ENCODE measurements at regions not wholly inside any gene's neighbourhood (a gene's known extent, or its start where the extent isn't known, plus 50 kb on each side); places are given as distances from the start of the nearest gene placed in this dataset.

DNA sequence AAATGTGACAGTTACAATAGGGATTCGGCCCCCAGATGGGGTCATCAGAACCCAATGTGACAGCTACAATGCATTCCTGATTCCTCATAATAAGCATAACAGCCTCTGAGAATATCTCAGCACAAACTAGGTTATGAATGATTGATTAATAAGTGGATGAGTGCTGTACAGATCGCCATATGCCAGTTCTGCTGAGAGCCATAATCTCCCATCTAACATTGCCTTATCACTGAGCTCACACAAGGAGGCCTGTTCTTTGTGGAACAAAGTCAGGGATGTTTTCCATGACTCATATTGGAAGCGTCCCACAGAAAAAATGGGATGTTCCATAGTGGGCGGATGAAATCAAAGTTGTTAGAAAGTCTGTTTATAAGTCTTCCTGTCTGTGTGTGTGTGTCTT is 89.6 kb downstream of the KIF4B start:
- no peak overlapping the region for H3K27ac Mint-ChIP-seq
- no peaks in the 10 kb centered on the region for H3K36me3 Mint-ChIP-seq
- CTCF ChIA-PET = no interaction called here
- ATAC-seq (no peak), DNase-seq (ENCODE audit: low spot score) (no peak)
- no peaks in the 10 kb centered on the region for H3K4me1 Mint-ChIP-seq
- TF ChIP-seq, protein P1, sequence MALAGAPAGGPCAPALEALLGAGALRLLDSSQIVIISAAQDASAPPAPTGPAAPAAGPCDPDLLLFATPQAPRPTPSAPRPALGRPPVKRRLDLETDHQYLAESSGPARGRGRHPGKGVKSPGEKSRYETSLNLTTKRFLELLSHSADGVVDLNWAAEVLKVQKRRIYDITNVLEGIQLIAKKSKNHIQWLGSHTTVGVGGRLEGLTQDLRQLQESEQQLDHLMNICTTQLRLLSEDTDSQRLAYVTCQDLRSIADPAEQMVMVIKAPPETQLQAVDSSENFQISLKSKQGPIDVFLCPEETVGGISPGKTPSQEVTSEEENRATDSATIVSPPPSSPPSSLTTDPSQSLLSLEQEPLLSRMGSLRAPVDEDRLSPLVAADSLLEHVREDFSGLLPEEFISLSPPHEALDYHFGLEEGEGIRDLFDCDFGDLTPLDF (CRISPR knock-in tag; IDR thresholded peaks at IDR 0.05) = no peak
- TF ChIP-seq, protein P2, sequence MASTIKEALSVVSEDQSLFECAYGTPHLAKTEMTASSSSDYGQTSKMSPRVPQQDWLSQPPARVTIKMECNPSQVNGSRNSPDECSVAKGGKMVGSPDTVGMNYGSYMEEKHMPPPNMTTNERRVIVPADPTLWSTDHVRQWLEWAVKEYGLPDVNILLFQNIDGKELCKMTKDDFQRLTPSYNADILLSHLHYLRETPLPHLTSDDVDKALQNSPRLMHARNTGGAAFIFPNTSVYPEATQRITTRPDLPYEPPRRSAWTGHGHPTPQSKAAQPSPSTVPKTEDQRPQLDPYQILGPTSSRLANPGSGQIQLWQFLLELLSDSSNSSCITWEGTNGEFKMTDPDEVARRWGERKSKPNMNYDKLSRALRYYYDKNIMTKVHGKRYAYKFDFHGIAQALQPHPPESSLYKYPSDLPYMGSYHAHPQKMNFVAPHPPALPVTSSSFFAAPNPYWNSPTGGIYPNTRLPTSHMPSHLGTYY (CRISPR knock-in tag; IDR thresholded peaks at IDR 0.05) = no peak
- TF ChIP-seq, protein P3, sequence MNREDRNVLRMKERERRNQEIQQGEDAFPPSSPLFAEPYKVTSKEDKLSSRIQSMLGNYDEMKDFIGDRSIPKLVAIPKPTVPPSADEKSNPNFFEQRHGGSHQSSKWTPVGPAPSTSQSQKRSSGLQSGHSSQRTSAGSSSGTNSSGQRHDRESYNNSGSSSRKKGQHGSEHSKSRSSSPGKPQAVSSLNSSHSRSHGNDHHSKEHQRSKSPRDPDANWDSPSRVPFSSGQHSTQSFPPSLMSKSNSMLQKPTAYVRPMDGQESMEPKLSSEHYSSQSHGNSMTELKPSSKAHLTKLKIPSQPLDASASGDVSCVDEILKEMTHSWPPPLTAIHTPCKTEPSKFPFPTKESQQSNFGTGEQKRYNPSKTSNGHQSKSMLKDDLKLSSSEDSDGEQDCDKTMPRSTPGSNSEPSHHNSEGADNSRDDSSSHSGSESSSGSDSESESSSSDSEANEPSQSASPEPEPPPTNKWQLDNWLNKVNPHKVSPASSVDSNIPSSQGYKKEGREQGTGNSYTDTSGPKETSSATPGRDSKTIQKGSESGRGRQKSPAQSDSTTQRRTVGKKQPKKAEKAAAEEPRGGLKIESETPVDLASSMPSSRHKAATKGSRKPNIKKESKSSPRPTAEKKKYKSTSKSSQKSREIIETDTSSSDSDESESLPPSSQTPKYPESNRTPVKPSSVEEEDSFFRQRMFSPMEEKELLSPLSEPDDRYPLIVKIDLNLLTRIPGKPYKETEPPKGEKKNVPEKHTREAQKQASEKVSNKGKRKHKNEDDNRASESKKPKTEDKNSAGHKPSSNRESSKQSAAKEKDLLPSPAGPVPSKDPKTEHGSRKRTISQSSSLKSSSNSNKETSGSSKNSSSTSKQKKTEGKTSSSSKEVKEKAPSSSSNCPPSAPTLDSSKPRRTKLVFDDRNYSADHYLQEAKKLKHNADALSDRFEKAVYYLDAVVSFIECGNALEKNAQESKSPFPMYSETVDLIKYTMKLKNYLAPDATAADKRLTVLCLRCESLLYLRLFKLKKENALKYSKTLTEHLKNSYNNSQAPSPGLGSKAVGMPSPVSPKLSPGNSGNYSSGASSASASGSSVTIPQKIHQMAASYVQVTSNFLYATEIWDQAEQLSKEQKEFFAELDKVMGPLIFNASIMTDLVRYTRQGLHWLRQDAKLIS (CRISPR knock-in tag; IDR thresholded peaks at IDR 0.05; ENCODE audit: borderline replicate concordance) = no peak
- TF ChIP-seq, protein P4, sequence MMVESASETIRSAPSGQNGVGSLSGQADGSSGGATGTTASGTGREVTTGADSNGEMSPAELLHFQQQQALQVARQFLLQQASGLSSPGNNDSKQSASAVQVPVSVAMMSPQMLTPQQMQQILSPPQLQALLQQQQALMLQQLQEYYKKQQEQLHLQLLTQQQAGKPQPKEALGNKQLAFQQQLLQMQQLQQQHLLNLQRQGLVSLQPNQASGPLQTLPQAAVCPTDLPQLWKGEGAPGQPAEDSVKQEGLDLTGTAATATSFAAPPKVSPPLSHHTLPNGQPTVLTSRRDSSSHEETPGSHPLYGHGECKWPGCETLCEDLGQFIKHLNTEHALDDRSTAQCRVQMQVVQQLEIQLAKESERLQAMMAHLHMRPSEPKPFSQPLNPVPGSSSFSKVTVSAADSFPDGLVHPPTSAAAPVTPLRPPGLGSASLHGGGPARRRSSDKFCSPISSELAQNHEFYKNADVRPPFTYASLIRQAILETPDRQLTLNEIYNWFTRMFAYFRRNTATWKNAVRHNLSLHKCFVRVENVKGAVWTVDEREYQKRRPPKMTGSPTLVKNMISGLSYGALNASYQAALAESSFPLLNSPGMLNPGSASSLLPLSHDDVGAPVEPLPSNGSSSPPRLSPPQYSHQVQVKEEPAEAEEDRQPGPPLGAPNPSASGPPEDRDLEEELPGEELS (CRISPR knock-in tag; IDR thresholded peaks at IDR 0.05) = no peak
- no peak for TF ChIP-seq CBFB (CRISPR knock-in tag; IDR thresholded peaks at IDR 0.05; ENCODE audit: low read depth)
- TF ChIP-seq, protein P5, sequence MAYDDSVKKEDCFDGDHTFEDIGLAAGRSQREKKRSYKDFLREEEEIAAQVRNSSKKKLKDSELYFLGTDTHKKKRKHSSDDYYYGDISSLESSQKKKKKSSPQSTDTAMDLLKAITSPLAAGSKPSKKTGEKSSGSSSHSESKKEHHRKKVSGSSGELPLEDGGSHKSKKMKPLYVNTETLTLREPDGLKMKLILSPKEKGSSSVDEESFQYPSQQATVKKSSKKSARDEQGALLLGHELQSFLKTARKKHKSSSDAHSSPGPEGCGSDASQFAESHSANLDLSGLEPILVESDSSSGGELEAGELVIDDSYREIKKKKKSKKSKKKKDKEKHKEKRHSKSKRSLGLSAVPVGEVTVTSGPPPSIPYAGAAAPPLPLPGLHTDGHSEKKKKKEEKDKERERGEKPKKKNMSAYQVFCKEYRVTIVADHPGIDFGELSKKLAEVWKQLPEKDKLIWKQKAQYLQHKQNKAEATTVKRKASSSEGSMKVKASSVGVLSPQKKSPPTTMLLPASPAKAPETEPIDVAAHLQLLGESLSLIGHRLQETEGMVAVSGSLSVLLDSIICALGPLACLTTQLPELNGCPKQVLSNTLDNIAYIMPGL (CRISPR knock-in tag; IDR thresholded peaks at IDR 0.05) = no peak
- TF ChIP-seq, protein P6, sequence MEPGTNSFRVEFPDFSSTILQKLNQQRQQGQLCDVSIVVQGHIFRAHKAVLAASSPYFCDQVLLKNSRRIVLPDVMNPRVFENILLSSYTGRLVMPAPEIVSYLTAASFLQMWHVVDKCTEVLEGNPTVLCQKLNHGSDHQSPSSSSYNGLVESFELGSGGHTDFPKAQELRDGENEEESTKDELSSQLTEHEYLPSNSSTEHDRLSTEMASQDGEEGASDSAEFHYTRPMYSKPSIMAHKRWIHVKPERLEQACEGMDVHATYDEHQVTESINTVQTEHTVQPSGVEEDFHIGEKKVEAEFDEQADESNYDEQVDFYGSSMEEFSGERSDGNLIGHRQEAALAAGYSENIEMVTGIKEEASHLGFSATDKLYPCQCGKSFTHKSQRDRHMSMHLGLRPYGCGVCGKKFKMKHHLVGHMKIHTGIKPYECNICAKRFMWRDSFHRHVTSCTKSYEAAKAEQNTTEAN (CRISPR knock-in tag; IDR thresholded peaks at IDR 0.05) = no peak
- H3K4me3 Mint-ChIP-seq = no peak overlapping the region
- H3K9me3 Mint-ChIP-seq = no peaks in the 10 kb centered on the region
- POLR2A ChIA-PET = no interaction called here
- H3K27me3 Mint-ChIP-seq (ENCODE audit: low read depth) = no peaks in the 10 kb centered on the region

DNA sequence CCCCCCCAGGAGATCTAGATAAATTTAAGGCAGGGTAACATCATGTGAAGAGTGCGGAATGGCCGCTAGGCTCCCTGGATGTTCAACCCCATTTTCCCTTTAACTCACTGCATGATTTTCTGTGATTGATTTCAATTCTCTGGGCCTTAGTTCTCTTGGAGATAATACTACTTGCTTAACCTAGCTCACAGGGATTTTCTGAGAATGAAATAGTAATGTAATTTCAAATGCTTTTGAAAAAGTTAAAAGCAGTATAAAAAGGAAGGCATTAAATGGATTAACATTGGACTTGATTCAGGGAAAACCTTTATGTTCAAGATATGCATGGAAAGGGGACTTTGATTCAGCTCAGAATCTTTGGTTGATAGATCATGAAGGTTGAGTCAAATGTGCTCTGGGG is 90.9 kb downstream of the KIF4B start:
- Mint-ChIP-seq H3K4me3 (no peak overlapping the region), H3K9me3 (no peaks in the 10 kb centered on the region), H3K27me3 (ENCODE audit: low read depth) (no peaks in the 10 kb centered on the region), H3K36me3 (no peaks in the 10 kb centered on the region), H3K4me1 (no peaks in the 10 kb centered on the region), H3K27ac (no peak overlapping the region)
- DNase-seq (ENCODE audit: low spot score) = no peak
- ATAC-seq = no peak
- CTCF ChIA-PET = no interaction called here
- POLR2A ChIA-PET = no interaction called here
- TF ChIP-seq, protein P7, sequence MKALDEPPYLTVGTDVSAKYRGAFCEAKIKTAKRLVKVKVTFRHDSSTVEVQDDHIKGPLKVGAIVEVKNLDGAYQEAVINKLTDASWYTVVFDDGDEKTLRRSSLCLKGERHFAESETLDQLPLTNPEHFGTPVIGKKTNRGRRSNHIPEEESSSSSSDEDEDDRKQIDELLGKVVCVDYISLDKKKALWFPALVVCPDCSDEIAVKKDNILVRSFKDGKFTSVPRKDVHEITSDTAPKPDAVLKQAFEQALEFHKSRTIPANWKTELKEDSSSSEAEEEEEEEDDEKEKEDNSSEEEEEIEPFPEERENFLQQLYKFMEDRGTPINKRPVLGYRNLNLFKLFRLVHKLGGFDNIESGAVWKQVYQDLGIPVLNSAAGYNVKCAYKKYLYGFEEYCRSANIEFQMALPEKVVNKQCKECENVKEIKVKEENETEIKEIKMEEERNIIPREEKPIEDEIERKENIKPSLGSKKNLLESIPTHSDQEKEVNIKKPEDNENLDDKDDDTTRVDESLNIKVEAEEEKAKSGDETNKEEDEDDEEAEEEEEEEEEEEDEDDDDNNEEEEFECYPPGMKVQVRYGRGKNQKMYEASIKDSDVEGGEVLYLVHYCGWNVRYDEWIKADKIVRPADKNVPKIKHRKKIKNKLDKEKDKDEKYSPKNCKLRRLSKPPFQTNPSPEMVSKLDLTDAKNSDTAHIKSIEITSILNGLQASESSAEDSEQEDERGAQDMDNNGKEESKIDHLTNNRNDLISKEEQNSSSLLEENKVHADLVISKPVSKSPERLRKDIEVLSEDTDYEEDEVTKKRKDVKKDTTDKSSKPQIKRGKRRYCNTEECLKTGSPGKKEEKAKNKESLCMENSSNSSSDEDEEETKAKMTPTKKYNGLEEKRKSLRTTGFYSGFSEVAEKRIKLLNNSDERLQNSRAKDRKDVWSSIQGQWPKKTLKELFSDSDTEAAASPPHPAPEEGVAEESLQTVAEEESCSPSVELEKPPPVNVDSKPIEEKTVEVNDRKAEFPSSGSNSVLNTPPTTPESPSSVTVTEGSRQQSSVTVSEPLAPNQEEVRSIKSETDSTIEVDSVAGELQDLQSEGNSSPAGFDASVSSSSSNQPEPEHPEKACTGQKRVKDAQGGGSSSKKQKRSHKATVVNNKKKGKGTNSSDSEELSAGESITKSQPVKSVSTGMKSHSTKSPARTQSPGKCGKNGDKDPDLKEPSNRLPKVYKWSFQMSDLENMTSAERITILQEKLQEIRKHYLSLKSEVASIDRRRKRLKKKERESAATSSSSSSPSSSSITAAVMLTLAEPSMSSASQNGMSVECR (CRISPR knock-in tag; IDR thresholded peaks at IDR 0.05; ENCODE audit: borderline replicate concordance) = no peak
- TF ChIP-seq, protein P8, sequence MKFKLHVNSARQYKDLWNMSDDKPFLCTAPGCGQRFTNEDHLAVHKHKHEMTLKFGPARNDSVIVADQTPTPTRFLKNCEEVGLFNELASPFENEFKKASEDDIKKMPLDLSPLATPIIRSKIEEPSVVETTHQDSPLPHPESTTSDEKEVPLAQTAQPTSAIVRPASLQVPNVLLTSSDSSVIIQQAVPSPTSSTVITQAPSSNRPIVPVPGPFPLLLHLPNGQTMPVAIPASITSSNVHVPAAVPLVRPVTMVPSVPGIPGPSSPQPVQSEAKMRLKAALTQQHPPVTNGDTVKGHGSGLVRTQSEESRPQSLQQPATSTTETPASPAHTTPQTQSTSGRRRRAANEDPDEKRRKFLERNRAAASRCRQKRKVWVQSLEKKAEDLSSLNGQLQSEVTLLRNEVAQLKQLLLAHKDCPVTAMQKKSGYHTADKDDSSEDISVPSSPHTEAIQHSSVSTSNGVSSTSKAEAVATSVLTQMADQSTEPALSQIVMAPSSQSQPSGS (CRISPR knock-in tag; IDR thresholded peaks at IDR 0.05; ENCODE audit: borderline replicate concordance, low read depth) = no peak
- TF ChIP-seq, protein P9, sequence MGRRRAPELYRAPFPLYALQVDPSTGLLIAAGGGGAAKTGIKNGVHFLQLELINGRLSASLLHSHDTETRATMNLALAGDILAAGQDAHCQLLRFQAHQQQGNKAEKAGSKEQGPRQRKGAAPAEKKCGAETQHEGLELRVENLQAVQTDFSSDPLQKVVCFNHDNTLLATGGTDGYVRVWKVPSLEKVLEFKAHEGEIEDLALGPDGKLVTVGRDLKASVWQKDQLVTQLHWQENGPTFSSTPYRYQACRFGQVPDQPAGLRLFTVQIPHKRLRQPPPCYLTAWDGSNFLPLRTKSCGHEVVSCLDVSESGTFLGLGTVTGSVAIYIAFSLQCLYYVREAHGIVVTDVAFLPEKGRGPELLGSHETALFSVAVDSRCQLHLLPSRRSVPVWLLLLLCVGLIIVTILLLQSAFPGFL (CRISPR knock-in tag; IDR thresholded peaks at IDR 0.05; ENCODE audit: borderline replicate concordance) = no peak
- TF ChIP-seq EMX1 (CRISPR knock-in tag; IDR thresholded peaks at IDR 0.05) = no peak
- TF ChIP-seq PRRX2 (CRISPR knock-in tag; IDR thresholded peaks at IDR 0.05) = no peak
- TF ChIP-seq ZNF317 (CRISPR knock-in tag; IDR thresholded peaks at IDR 0.05; ENCODE audit: borderline replicate concordance, low read depth) = no peak
- TF ChIP-seq, protein P6 (CRISPR knock-in tag; IDR thresholded peaks at IDR 0.05) = no peak
